Peyer's patch (tissue), 4 donors: ENCODE measurements at regions not wholly inside any gene's neighbourhood (a gene's known extent, or its start where the extent isn't known, plus 50 kb on each side); places are given as distances from the start of the nearest gene placed in this dataset.

Source experiments
- CTCF ChIP-seq, 6 experiments: fragments of 450-650 bp in 4 of 6; fragments of 200-600 bp in 2 of 6; sonication (generic) in 1 of 6; IDR thresholded peaks; one replicate each; pipeline ENCODE4 v1.5.1; 2017 to 2019; ENCODE audit warnings: antibody characterized with exemption in 6 of 6, mild to moderate bottlenecking in 3 of 6, moderate library complexity in 1 of 6
- POLR2A ChIP-seq, 2 donors: fragments of 450-650 bp; IDR thresholded peaks; one replicate each; pipeline ENCODE4 v1.5.1; 2017; ENCODE audit warnings: antibody characterized with exemption in 2 of 2, mild to moderate bottlenecking in 2 of 2, moderate library complexity in 2 of 2

- TF ChIP-seq POLR2A (IDR thresholded peaks at IDR 0.05) (no peak), CTCF (IDR thresholded peaks at IDR 0.05) (no peak)
Measured at GRCh38 chr9:102428305-102428704, 566.8 kb upstream of the CYLC2 start.
